ENCODE measurements at regions not wholly inside any gene's neighbourhood (a gene's known extent, or its start where the extent isn't known, plus 50 kb on each side); places are given as distances from the start of the nearest gene placed in this dataset.

- intact Hi-C loops (cut with DNase I) = no loop called here
- Histone ChIP-seq H3K4me1 (no peaks in the 10 kb centered on the region), H3K27ac (no peak overlapping the region), H3K9me3 (no peaks in the 10 kb centered on the region), H3K27me3 (ENCODE audit: insufficient read depth in 3 of 3, low read length in 2 of 3) (no peaks in the 10 kb centered on the region), H3K4me3 (no peak overlapping the region), H3K36me3 (ENCODE audit: insufficient read depth in 1 of 2, low read depth in 1 of 2) (no peaks in the 10 kb centered on the region)
- ATAC-seq = no peak
- WGBS, 3 donors = 85 to 88% (median 88%) methylated on average over 1 of the region's 1 CpG
- DNase-seq = no peak
- TF ChIP-seq CTCF (IDR thresholded peaks at IDR 0.05) = no peak
These were observed 383.5 kb downstream of the POM121L12 start for GRCh38 chr7:53418834-53419482.

GRCh38 chr7:53420550-53420949 is 385.1 kb downstream of the POM121L12 start:
- WGBS, 3 donors = 46 to 72% (median 67%) methylated on average over 1 of the region's 1 CpG
- intact Hi-C loops (cut with DNase I) = no loop called here
- H3K27ac ChIP-seq = no peak overlapping the region

GRCh38 chr7:53422291-53422690 is 386.9 kb downstream of the POM121L12 start:
- no peak for TF ChIP-seq CTCF (IDR thresholded peaks at IDR 0.05)
- H3K27ac ChIP-seq = no peak overlapping the region
- H3K9me3 ChIP-seq = no peaks in the 10 kb centered on the region
- no peaks in the 10 kb centered on the region for H3K27me3 ChIP-seq (ENCODE audit: insufficient read depth in 3 of 3, low read length in 2 of 3)
- intact Hi-C loops (cut with DNase I) = no loop called here
- WGBS, 3 donors = 51 to 57% (median 57%) methylated on average over 5 of the region's 5 CpGs
- DNase-seq (no peak), ATAC-seq (no peak)
- no peaks in the 10 kb centered on the region for H3K36me3 ChIP-seq (ENCODE audit: insufficient read depth in 1 of 2, low read depth in 1 of 2)
- no peak overlapping the region for H3K4me3 ChIP-seq
- no peaks in the 10 kb centered on the region for H3K4me1 ChIP-seq

More at GRCh38 chr7:53420550-53420949, 385.1 kb downstream of the POM121L12 start:
- Histone ChIP-seq H3K4me3 (no peak overlapping the region), H3K27me3 (ENCODE audit: insufficient read depth in 3 of 3, low read length in 2 of 3) (no peaks in the 10 kb centered on the region), H3K36me3 (ENCODE audit: insufficient read depth in 1 of 2, low read depth in 1 of 2) (no peaks in the 10 kb centered on the region), H3K9me3 (no peaks in the 10 kb centered on the region), H3K4me1 (no peaks in the 10 kb centered on the region)
- ATAC-seq (no peak), DNase-seq (no peak)
- no peak for TF ChIP-seq CTCF (IDR thresholded peaks at IDR 0.05)

- intact Hi-C loops (cut with DNase I) = no loop called here
- no peak for TF ChIP-seq CTCF (IDR thresholded peaks at IDR 0.05)
These were observed 390.8 kb downstream of the POM121L12 start for GRCh38 chr7:53426145-53426750.

More at GRCh38 chr7:53426145-53426750, 390.8 kb downstream of the POM121L12 start:
- no peaks in the 10 kb centered on the region for H3K9me3 ChIP-seq
- H3K36me3 ChIP-seq (ENCODE audit: insufficient read depth in 1 of 2, low read depth in 1 of 2) = no peaks in the 10 kb centered on the region
- DNase-seq (no peak), ATAC-seq (no peak)
- no peaks in the 10 kb centered on the region for H3K4me1 ChIP-seq
- H3K27me3 ChIP-seq (ENCODE audit: insufficient read depth in 3 of 3, low read length in 2 of 3) = no peaks in the 10 kb centered on the region
- no peak overlapping the region for H3K27ac ChIP-seq
- 73 to 80% (median 77%) methylated on average over 6 of the region's 6 CpGs for WGBS, 3 donors
- no peak overlapping the region for H3K4me3 ChIP-seq
